Mononuclear cell (primary cell): ENCODE measurements at regions not wholly inside any gene's neighbourhood (a gene's known extent, or its start where the extent isn't known, plus 50 kb on each side); places are given as distances from the start of the nearest gene placed in this dataset.
"Not testable (repeated sequence)": the region's sequence is repeated elsewhere in the genome, so short reads cannot be mapped to it uniquely, and the experiment has no call there.

Experiments used
- H3K27me3 ChIP-seq: 2 replicates; pipeline ENCODE4 v1.6.0; 2011; ENCODE audit warnings: low read length, control low read depth; ENCODE audit not compliant: insufficient read depth
- H3K4me1 ChIP-seq: 2 replicates; pipeline ENCODE4 v1.5.1; 2011; ENCODE audit warnings: mild to moderate bottlenecking, low read length, control low read depth; ENCODE audit not compliant: insufficient read depth
- H3K4me3 ChIP-seq: 2 replicates; pipeline ENCODE4 v1.5.1; 2011; ENCODE audit warnings: mild to moderate bottlenecking, low read length, moderate library complexity
- H3K9me3 ChIP-seq: 2 replicates; pipeline ENCODE4 v1.5.1; 2011; ENCODE audit warnings: low read depth, mild to moderate bottlenecking, control low read depth, low read length

DNA sequence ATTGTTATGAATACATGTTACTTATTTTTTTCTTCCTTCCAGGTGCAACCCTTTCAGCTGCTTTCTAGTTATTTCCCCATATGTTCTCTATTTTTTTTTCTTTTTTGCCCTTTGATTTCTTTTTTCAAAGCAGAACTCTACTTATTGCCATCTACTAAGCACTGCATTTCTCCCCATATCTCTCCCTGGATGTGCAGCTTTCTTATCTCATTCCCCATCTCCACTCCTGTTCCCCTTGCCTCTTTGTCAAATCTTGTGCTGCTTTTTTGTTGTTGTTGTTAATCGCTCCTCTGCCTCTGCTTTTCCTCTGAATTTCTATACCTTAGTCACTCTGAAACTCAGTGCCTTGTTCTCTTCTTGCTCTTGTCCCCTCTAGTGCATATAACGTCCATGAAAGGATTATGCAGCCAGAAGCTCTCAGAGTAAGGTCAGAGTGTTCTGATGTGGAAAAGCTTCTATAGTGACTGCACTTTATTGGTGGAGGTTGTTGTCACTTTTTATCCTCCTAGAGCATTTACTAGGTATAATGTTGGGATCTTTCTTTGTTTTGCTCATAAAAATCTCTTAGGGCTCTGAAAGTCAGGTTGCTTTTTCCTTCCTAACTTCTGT lies 51.1 kb upstream of the JADE1 start:
- no peaks in the 10 kb centered on the region for H3K9me3 ChIP-seq
- no peaks in the 10 kb centered on the region for H3K4me1 ChIP-seq
- no peak overlapping the region for H3K4me3 ChIP-seq
- H3K27me3 ChIP-seq, result no peaks in the 10 kb centered on the region

- H3K27me3 ChIP-seq, result no peaks in the 10 kb centered on the region
- no peaks in the 10 kb centered on the region for H3K9me3 ChIP-seq
- no peaks in the 10 kb centered on the region for H3K4me1 ChIP-seq
- no peak overlapping the region for H3K4me3 ChIP-seq
These were observed 51.8 kb upstream of the JADE1 start for GRCh38 chr4:128757712-128758111.

DNA sequence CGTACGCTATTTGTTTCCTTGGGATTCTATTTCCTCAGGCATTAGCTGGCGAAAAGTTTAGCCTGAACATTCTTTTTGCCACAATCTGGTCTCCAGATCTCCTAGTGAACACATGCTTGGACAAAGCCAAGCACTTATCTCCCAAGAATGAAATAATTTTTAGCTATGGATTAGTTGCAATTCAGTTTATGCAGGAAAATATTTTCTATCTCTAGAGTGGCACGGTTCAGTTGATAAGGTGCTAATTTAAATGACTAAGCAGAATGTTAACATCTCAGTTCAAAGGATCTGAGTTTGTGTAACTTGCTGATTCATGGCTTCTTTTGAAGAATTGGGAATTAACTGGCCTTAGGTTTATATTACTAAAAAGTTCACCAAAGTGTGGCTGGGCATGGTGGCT lies 58.1 kb upstream of the JADE1 start:
- no peaks in the 10 kb centered on the region for H3K27me3 ChIP-seq
- H3K4me3 ChIP-seq, result no peak overlapping the region

GRCh38 chr4:128741748-128742147 lies 67.8 kb upstream of the JADE1 start:
- H3K4me1 ChIP-seq, H3K27me3 ChIP-seq, H3K9me3 ChIP-seq, H3K4me3 ChIP-seq: not testable (repeated sequence)

More for the DNA sequence above, 58.1 kb upstream of the JADE1 start:
- Histone ChIP-seq H3K9me3 (no peaks in the 10 kb centered on the region), H3K4me1 (no peaks in the 10 kb centered on the region)

GRCh38 chr4:128737098-128737513 lies 72.4 kb upstream of the JADE1 start:
- no peaks in the 10 kb centered on the region for H3K4me1 ChIP-seq
- no peak overlapping the region for H3K4me3 ChIP-seq
- H3K9me3 ChIP-seq, result no peaks in the 10 kb centered on the region
- no peaks in the 10 kb centered on the region for H3K27me3 ChIP-seq

DNA sequence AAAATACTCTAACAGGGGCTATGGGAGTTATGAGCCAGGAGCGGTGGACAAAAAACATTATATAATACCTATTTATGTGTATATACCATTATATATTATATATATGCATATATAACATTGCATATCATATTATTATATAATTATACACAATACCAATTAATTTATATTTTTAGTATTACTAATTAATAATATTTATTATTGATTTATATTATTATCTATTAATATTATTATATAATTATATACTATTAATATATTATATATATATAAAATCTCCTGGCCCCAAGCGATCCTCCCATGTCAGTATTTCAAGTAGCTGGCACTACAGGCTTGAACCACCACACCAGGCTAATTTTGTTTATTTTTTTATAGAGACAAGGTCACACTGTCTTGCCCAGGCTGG lies 73.8 kb upstream of the JADE1 start:
- no peaks in the 10 kb centered on the region for H3K9me3 ChIP-seq
- no peaks in the 10 kb centered on the region for H3K4me1 ChIP-seq
- no peaks in the 10 kb centered on the region for H3K27me3 ChIP-seq
- no peak overlapping the region for H3K4me3 ChIP-seq

DNA sequence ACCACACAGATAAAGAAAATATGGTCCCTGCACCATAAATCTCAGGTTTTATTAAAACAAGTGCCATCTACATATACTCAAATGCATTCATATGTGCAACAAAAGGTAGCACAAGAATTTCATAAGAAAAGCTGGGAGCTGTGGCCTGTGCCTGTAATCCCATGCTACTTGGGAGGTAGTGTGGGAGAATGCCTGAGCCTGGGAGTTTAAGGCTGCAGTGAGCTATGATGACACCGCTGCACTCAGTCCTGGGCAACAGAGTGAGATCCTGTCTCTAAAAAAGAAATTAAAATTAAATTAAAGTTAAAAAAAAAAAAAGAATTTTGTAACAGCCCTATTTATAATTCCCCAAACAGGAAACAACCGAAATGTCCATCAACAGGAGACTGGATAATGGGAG lies 81.3 kb upstream of the JADE1 start:
- no peaks in the 10 kb centered on the region for H3K27me3 ChIP-seq
- H3K4me1 ChIP-seq, result no peaks in the 10 kb centered on the region
- no peaks in the 10 kb centered on the region for H3K9me3 ChIP-seq
- no peak overlapping the region for H3K4me3 ChIP-seq

DNA sequence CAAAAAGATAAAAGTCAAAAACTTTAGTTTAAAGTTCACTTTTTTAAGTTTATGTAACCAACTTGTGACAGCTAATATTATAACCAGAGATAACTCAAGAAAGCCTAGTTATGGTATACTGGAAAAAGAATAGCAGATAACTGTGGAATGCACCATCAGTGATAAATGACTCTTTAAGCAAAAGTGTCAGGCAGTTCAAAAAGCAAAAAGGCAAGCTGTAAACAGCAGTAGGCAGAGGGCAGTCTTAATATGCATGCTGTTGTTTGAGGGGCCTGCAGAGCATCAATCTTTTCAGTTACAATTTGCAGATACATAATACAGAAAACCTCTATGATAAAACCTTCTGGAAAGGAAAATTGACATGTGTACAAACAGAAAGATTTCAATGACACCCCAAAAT lies 81.8 kb upstream of the JADE1 start:
- Histone ChIP-seq H3K4me3 (no peak overlapping the region), H3K9me3 (no peaks in the 10 kb centered on the region), H3K27me3 (no peaks in the 10 kb centered on the region), H3K4me1 (no peaks in the 10 kb centered on the region)

DNA sequence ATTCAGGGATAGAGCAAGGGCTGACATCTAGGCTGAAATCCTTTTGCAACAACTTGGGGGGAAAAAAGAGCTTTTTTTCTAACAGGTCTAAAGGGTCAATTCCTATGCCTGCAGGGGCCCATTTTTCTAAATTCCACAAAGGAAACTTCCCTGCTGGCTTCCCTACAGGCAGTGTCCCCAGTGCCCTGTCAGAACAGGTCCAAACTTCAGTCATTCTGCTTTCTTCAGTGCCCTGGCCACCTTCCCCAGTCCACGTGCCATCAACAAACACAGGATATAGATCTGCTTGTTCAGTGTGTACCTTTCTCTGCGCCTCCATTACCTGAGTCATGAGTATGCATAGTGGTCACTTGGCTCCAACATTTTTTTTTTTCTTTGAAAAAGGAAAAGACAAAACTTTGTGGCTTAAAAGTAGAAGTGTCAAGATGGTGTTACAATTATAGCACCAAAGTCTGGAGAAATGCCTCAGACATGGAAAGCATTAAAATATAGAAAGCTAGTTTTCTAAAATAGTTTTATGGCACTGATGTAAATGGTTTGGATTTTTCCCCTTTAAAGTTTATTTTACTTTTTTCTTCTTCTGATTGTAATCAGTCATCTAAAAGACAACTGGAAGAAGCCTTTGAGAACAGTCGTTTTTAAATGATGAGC lies 84.0 kb upstream of the JADE1 start:
- Histone ChIP-seq H3K27me3 (no peaks in the 10 kb centered on the region), H3K9me3 (no peaks in the 10 kb centered on the region), H3K4me3 (no peak overlapping the region), H3K4me1 (no peaks in the 10 kb centered on the region)

- H3K27me3 ChIP-seq, result peaks cover 3% of the 10 kb centered on the region
- H3K4me1 ChIP-seq, result no peaks in the 10 kb centered on the region
- no peaks in the 10 kb centered on the region for H3K9me3 ChIP-seq
- H3K4me3 ChIP-seq, result no peak overlapping the region
These were observed 86.6 kb upstream of the JADE1 start for GRCh38 chr4:128722911-128723310.

DNA sequence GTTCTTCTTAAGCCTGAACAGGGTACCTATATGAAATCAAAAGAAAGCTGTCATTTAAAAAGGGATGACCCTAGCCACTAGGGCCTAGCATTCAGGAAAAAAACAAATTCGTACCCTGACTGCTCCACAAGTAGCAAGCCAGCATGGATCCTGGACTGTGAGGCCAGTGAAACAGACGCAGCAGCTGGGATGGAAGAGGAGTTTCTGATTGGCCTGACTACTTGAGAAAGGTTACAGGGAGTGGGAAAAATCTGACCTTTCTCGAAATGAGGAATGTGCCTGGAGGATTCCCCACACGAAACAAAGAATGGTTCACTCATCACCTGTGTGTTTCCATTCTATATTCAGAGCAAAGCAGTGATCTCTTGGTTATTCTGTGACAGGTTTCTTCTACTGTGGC lies 87.6 kb upstream of the JADE1 start:
- Histone ChIP-seq H3K4me3 (no peak overlapping the region), H3K4me1 (no peaks in the 10 kb centered on the region), H3K9me3 (no peaks in the 10 kb centered on the region), H3K27me3 (peaks cover 3% of the 10 kb centered on the region)

DNA sequence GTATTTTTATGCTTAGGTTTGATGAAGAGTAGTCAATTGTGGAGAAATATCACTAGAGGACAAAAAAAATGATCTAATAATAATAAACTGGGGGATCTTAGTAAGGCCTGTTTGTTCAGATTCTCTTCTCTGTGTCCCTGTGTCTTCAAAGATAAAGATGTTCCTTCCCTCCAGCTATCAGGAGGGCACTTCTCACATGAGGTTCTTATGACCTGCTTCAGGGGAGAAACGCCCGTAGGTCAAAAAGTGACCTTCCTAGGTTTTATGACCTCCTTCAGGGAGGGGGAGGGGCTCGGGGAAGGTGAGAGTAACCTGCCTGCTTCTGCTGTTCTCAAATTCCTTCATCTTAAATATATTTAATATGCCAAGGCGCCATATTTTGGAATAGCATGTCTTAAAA lies 89.2 kb upstream of the JADE1 start:
- no peaks in the 10 kb centered on the region for H3K9me3 ChIP-seq
- H3K27me3 ChIP-seq, result peaks cover 3% of the 10 kb centered on the region
- no peaks in the 10 kb centered on the region for H3K4me1 ChIP-seq
- H3K4me3 ChIP-seq, result no peak overlapping the region

DNA sequence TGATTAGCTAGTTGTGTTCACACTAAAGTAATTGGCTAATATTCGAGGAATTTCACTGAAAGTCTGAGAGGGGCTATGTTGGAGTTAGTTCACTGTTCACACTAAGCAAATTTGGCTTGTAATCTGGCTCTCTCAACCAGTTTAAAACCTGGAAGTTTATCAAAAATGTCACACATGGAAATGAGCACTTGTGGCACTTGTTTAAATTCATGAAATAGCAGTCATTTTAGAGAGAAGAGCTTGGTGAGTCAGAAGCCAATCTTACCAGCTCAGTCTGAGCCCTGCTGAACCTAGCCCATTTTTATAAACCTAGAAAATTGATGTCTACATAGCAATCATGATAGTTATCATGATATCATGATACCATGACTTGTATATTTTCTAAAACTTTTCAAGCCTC lies 90.7 kb upstream of the JADE1 start:
- no peaks in the 10 kb centered on the region for H3K9me3 ChIP-seq
- peaks cover 3% of the 10 kb centered on the region for H3K27me3 ChIP-seq
- no peak overlapping the region for H3K4me3 ChIP-seq
- no peaks in the 10 kb centered on the region for H3K4me1 ChIP-seq

- no peak overlapping the region for H3K4me3 ChIP-seq
- no peaks in the 10 kb centered on the region for H3K9me3 ChIP-seq
These were observed 93.2 kb upstream of the JADE1 start for GRCh38 chr4:128716338-128716737.

DNA sequence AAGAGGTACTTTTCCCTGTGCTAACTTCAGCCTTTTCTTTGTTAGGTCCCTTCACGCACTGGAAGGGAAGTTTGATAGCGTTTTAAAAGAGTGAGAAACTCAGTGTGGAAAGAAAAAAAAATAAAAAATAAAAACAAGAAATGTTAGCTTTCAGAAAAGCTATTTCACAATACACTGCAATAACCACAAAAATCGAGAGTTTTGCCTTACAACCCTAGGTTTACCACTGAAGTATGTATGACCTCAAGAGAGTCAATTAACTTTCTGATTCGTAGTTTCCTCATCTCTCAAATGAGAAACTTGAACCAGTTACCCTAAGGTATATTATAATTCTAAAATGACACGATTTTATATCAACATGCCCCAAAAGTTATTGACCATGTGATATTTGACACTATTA lies 93.9 kb upstream of the JADE1 start:
- Histone ChIP-seq H3K4me1 (no peaks in the 10 kb centered on the region), H3K9me3 (no peaks in the 10 kb centered on the region), H3K27me3 (peaks cover 3% of the 10 kb centered on the region), H3K4me3 (no peak overlapping the region)

More at GRCh38 chr4:128716338-128716737, 93.2 kb upstream of the JADE1 start:
- Histone ChIP-seq H3K4me1 (no peaks in the 10 kb centered on the region), H3K27me3 (peaks cover 3% of the 10 kb centered on the region)

- no peak overlapping the region for H3K4me3 ChIP-seq
- H3K27me3 ChIP-seq, result no peaks in the 10 kb centered on the region
- H3K4me1 ChIP-seq, result no peaks in the 10 kb centered on the region
- no peaks in the 10 kb centered on the region for H3K9me3 ChIP-seq
These were observed 98.1 kb upstream of the JADE1 start for GRCh38 chr4:128711361-128711760.
